Osteocyte (in vitro differentiated cells): ENCODE measurements at regions not wholly inside any gene's neighbourhood (a gene's known extent, or its start where the extent isn't known, plus 50 kb on each side); places are given as distances from the start of the nearest gene placed in this dataset.

Source experiments
- DNase-seq: peaks from one replicate; pipeline ENCODE4 v3.0.0; 2021; ENCODE audit warnings: mixed read lengths; ENCODE audit not compliant: unreplicated experiment; ENCODE audit errors: extremely low spot score
- H3K27ac Mint-ChIP-seq: one replicate; pipeline ENCODE4 v1.8.0; 2021; ENCODE audit warnings: mild to moderate bottlenecking, mixed read lengths; ENCODE audit not compliant: unreplicated experiment
- H3K27me3 Mint-ChIP-seq: one replicate; pipeline ENCODE4 v1.8.0; 2021; ENCODE audit warnings: mixed read lengths; ENCODE audit not compliant: unreplicated experiment
- H3K36me3 Mint-ChIP-seq: one replicate; pipeline ENCODE4 v1.8.0; 2021; ENCODE audit warnings: mixed read lengths; ENCODE audit not compliant: unreplicated experiment
- H3K4me1 Mint-ChIP-seq: one replicate; pipeline ENCODE4 v1.8.0; 2021; ENCODE audit warnings: mixed read lengths; ENCODE audit not compliant: unreplicated experiment
- H3K4me3 Mint-ChIP-seq: one replicate; pipeline ENCODE4 v1.8.0; 2021; ENCODE audit warnings: mild to moderate bottlenecking, moderate library complexity, mixed read lengths; ENCODE audit not compliant: unreplicated experiment
- H3K9me3 Mint-ChIP-seq: one replicate; pipeline ENCODE4 v1.8.0; 2021; ENCODE audit warnings: mixed read lengths; ENCODE audit not compliant: unreplicated experiment
- TF ChIP-seq, protein P1 (sequence below): fragments of 200-600 bp; sonication (generic); IDR thresholded peaks from 2 replicates; pipeline ENCODE4 v1.5.0; 2021; ENCODE audit warnings: antibody characterized with exemption, mild to moderate bottlenecking, moderate library complexity

DNA sequence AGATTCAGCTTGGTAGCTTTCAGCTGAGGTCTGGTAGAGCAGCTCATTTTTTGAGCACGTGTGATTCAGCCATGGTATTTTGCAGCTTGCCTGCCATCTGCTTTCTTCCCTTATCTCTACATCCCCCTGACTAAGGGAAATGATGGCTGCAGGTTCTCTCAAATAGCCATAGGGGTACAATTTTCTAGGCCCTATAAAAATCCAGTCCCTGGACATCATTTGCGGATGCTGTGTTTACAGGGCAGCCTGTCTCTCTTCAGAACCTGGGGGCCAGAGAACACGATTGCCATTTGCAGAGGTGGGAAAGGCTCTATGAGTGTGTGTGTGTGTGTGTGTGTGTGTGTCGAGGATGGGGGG is 442.7 kb upstream of the MEIS1 start:
- DNase-seq: no peak
- TF ChIP-seq, protein P1, sequence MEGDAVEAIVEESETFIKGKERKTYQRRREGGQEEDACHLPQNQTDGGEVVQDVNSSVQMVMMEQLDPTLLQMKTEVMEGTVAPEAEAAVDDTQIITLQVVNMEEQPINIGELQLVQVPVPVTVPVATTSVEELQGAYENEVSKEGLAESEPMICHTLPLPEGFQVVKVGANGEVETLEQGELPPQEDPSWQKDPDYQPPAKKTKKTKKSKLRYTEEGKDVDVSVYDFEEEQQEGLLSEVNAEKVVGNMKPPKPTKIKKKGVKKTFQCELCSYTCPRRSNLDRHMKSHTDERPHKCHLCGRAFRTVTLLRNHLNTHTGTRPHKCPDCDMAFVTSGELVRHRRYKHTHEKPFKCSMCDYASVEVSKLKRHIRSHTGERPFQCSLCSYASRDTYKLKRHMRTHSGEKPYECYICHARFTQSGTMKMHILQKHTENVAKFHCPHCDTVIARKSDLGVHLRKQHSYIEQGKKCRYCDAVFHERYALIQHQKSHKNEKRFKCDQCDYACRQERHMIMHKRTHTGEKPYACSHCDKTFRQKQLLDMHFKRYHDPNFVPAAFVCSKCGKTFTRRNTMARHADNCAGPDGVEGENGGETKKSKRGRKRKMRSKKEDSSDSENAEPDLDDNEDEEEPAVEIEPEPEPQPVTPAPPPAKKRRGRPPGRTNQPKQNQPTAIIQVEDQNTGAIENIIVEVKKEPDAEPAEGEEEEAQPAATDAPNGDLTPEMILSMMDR: no peak
- peaks cover 4% of the 10 kb centered on the region for H3K9me3 Mint-ChIP-seq
- H3K4me1 Mint-ChIP-seq: no peaks in the 10 kb centered on the region
- no peaks in the 10 kb centered on the region for H3K36me3 Mint-ChIP-seq
- H3K27me3 Mint-ChIP-seq: no peaks in the 10 kb centered on the region
- no peak overlapping the region for H3K27ac Mint-ChIP-seq
- H3K4me3 Mint-ChIP-seq: no peak overlapping the region

DNA sequence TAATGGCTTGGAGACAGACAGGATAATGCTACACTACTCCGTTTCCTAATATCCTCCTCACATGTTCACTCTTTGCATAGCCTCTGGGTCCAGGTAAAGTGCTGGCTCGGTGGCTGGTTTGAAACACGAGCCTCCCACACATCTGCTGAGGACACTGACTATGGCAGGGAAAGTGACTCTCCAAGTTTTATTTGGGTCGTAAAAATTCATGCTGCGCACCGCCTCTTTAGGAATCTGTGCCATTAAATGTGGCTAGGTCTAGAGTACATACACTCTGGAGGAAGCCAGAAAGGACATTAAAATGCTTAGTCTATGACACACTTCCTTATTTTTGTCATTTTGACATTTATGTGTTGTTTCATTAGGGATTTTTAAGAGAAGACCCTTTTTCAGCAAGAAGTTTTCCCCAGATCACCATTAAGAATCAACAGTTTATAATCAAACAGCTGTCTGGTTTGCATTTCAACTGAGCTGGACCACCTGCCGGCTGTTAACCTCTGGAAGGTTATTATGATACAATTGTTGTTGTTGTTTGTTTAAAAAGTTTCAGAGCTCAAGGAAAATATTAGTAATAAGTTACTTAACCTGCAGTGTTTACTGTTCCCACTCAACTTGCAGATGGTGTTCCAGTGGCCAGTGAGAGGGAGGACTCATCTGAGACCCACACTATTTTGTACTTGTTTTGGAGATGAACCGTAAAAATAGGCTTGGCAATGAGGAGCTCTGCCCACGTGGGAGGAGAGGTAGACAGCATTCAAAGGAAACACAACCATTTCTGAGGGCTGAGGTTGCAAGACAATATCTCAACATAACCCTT is 443.3 kb upstream of the MEIS1 start:
- TF ChIP-seq, protein P1: no peak
- H3K27me3 Mint-ChIP-seq: no peaks in the 10 kb centered on the region
- DNase-seq: no peak
- H3K4me3 Mint-ChIP-seq: no peak overlapping the region
- H3K36me3 Mint-ChIP-seq: no peaks in the 10 kb centered on the region
- H3K27ac Mint-ChIP-seq: no peak overlapping the region
- H3K9me3 Mint-ChIP-seq: peaks cover 4% of the 10 kb centered on the region
- H3K4me1 Mint-ChIP-seq: no peaks in the 10 kb centered on the region

DNA sequence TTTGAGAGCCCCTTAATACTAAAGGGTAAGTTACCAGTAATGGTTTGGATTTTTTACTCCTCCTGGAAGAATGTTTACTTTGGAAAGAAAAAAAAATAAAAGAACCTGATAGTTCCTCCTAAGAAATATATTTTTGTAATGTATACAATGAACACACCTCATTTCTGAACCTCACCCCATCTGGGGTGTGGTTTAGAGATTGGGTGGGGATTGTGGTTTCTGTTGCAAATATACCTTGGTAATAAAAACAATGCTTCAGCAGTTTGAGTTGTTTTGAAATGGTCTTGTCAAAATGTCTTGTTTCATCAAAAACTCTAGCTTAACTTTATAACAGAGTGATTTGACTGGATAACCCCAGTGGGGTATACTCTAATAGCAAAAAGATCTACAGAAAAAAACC is 448.9 kb upstream of the MEIS1 start:
- no peak for DNase-seq
- Mint-ChIP-seq H3K27ac (no peak overlapping the region), H3K9me3 (peaks cover 4% of the 10 kb centered on the region), H3K27me3 (no peaks in the 10 kb centered on the region), H3K4me1 (no peaks in the 10 kb centered on the region), H3K4me3 (no peak overlapping the region), H3K36me3 (no peaks in the 10 kb centered on the region)
- TF ChIP-seq, protein P1: no peak

DNA sequence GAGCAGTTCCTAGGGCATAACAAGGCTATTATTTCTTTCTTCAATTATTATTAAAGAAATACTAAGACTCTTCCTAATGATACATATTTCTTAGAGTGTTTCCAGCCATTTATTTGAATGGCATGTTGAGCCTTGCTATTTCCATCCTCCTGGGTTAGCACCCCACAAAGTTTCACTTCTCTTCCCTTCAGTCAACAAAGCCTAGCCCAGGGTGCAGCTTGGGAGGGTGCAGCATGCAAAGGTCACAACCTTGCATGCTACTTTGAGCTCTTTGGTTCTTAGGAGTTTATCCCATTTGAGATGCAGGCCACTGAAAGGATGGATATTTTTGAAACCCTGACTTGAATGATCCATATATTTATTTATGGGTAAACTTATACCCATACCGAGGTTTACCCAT is 454.4 kb upstream of the MEIS1 start:
- H3K4me1 Mint-ChIP-seq: no peaks in the 10 kb centered on the region
- TF ChIP-seq, protein P1: no peak
- no peaks in the 10 kb centered on the region for H3K27me3 Mint-ChIP-seq
- DNase-seq: no peak
- H3K9me3 Mint-ChIP-seq: peaks cover 3% of the 10 kb centered on the region
- no peak overlapping the region for H3K27ac Mint-ChIP-seq
- H3K4me3 Mint-ChIP-seq: no peak overlapping the region
- no peaks in the 10 kb centered on the region for H3K36me3 Mint-ChIP-seq

DNA sequence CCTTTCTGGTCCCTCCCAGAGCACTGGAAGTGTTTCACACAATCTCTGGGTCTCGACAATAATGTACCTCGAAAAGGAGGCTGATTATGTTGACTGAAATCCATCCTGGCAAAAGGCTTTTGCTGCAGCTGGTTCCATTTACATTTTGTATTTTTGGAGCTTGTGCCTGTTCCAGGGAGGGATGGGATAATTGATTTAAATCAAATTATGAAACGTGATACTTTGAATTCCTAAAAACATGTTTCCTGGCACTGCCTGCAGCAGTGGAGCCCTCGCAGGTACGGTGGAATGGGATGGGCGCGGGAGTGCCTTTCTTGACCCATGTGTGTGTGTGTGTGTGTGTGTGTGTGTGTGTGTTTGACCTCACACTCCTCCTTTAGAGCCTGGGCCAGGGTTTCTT is 455.5 kb upstream of the MEIS1 start:
- H3K36me3 Mint-ChIP-seq: no peaks in the 10 kb centered on the region

More for the DNA sequence above, 455.5 kb upstream of the MEIS1 start:
- Mint-ChIP-seq H3K4me3 (no peak overlapping the region), H3K4me1 (no peaks in the 10 kb centered on the region), H3K27ac (no peak overlapping the region), H3K27me3 (no peaks in the 10 kb centered on the region), H3K9me3 (peaks cover 3% of the 10 kb centered on the region)
- TF ChIP-seq, protein P1: no peak
- no peak for DNase-seq
